ENCODE measurements at regions not wholly inside any gene's neighbourhood (a gene's known extent, or its start where the extent isn't known, plus 50 kb on each side); places are given as distances from the start of the nearest gene placed in this dataset.
A peak's percentile ranks its signal among the peaks of the same experiment; 100 is the strongest.

DNA sequence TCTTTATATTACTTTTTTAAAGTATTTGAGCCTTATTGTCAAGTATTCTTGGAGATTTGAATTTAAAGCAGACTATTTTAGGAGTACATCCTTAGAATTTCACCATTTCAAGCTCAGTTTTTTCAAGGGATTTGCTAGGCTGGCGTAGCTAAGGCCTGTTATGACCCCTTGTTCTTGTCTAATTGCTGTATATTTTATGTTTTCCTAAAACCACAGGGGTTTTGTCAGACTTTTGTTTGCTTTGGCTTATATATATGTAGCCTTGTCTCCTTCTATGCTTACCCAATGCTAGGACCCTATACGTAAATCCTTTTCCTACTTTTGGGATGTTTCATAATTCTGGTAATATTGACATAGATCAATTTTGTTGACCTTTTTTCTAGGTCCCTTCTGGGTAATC is 147.0 kb upstream of the SYT10 start:
- Histone ChIP-seq H3K36me3 (replicated peaks; ENCODE audit: low read depth, low read length) (no peaks in the 10 kb centered on the region), H3K27ac (ENCODE audit: low read length) (no peak overlapping the region), H3K79me2 (ENCODE audit: low read length) (no peaks in the 10 kb centered on the region), H2AFZ (ENCODE audit: low read depth, low read length) (no peak overlapping the region), H3K4me2 (ENCODE audit: low read length) (no peak overlapping the region), H3K4me1 (ENCODE audit: low read length) (peaks cover 10% of the 10 kb centered on the region), H3K9me3 (ENCODE audit: insufficient read depth, low read length) (no peaks in the 10 kb centered on the region), H3K9ac (ENCODE audit: low read length) (no peak overlapping the region), H4K20me1 (ENCODE audit: insufficient read depth, low read length) (no peaks in the 10 kb centered on the region), H3K27me3 (ENCODE audit: low read depth, low read length) (no peaks in the 10 kb centered on the region), H3K4me3 (ENCODE audit: low read length) (no peak overlapping the region)
- TF ChIP-seq EZH2phosphoT487 (IDR thresholded peaks at IDR 0.05; ENCODE audit: low read depth) = no peak
- TF ChIP-seq, protein P1, sequence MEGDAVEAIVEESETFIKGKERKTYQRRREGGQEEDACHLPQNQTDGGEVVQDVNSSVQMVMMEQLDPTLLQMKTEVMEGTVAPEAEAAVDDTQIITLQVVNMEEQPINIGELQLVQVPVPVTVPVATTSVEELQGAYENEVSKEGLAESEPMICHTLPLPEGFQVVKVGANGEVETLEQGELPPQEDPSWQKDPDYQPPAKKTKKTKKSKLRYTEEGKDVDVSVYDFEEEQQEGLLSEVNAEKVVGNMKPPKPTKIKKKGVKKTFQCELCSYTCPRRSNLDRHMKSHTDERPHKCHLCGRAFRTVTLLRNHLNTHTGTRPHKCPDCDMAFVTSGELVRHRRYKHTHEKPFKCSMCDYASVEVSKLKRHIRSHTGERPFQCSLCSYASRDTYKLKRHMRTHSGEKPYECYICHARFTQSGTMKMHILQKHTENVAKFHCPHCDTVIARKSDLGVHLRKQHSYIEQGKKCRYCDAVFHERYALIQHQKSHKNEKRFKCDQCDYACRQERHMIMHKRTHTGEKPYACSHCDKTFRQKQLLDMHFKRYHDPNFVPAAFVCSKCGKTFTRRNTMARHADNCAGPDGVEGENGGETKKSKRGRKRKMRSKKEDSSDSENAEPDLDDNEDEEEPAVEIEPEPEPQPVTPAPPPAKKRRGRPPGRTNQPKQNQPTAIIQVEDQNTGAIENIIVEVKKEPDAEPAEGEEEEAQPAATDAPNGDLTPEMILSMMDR (IDR thresholded peaks at IDR 0.05; ENCODE audit: low read depth, low read length) = no peak

DNA sequence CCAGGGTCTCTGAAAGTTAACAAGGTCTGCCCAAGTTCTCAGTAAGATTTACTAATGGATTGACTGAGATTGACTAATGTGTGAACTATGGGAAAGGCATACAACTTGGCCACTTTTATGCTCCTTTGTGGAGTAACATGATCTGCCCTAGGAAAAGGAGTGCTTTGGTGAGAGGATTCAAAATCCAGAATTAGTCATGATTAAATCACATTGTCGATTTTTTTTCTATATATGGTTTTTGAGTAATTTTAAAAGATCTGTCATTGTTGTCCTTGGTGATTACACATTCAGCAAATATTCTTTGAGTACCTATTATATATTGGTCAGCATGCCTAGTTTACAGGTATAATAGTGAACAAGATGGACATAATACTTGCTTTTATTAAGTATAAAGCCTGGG is 147.7 kb upstream of the SYT10 start:
- Histone ChIP-seq H3K9me3 (ENCODE audit: insufficient read depth, low read length) (no peaks in the 10 kb centered on the region), H3K4me1 (ENCODE audit: low read length) (peaks cover 10% of the 10 kb centered on the region), H3K27ac (ENCODE audit: low read length) (no peak overlapping the region), H2AFZ (ENCODE audit: low read depth, low read length) (no peak overlapping the region), H3K27me3 (ENCODE audit: low read depth, low read length) (no peaks in the 10 kb centered on the region), H3K36me3 (replicated peaks; ENCODE audit: low read depth, low read length) (no peaks in the 10 kb centered on the region), H3K4me3 (ENCODE audit: low read length) (no peak overlapping the region), H3K9ac (ENCODE audit: low read length) (no peak overlapping the region), H3K79me2 (ENCODE audit: low read length) (no peaks in the 10 kb centered on the region), H4K20me1 (ENCODE audit: insufficient read depth, low read length) (no peaks in the 10 kb centered on the region), H3K4me2 (ENCODE audit: low read length) (no peak overlapping the region)
- TF ChIP-seq, protein P1 (IDR thresholded peaks at IDR 0.05; ENCODE audit: low read depth, low read length) = no peak
- no peak for TF ChIP-seq EZH2phosphoT487 (IDR thresholded peaks at IDR 0.05; ENCODE audit: low read depth)

DNA sequence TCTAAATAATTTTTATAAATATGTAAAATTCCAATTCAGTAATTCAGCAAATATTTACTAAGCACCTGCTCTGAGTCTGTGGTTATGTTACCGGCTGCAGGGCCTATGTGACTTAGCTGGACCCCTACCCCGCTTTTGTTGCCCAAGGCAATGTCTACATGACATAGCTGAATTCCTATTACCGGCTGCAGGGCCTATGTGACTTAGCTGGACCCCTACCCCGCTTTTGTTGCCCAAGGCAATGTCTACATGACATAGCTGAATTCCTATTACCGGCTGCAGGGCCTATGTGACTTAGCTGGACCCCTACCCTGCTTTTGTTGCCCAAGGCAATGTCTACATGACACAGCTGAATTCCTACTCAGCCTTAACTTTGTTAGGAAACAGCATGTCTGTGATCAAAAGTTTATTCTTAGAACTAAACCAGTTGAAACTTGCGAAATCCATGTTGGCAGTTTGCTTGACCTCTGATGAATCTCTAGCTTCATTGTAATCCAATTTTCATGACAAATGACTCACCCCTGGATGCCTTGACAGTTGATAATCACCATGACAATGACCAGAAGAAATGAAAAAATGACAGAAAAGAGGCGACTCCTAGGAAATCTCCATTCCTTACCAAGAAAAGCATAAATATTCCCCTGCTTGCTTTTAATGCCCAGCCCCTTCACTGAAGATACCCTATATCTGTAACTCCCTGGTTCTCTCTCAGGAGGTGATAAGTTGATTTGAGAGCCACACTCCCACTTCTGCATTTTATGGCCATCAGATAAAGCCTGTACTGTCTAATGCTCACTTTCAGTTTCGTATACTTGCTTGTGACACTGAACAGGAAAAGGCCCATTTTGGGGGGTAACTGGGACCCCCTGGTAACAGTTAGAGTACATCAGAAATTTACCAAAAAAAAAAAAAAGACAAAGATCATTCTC is 148.4 kb upstream of the SYT10 start:
- Histone ChIP-seq H3K4me3 (ENCODE audit: low read length) (no peak overlapping the region), H4K20me1 (ENCODE audit: insufficient read depth, low read length) (no peaks in the 10 kb centered on the region), H3K4me2 (ENCODE audit: low read length) (0 out of 2 replicates have a peak overlapping the region, but pooled peaks have one; percentile 30), H3K9me3 (ENCODE audit: insufficient read depth, low read length) (no peaks in the 10 kb centered on the region), H3K27ac (ENCODE audit: low read length) (no peak overlapping the region), H3K27me3 (ENCODE audit: low read depth, low read length) (no peaks in the 10 kb centered on the region), H2AFZ (ENCODE audit: low read depth, low read length) (no peak overlapping the region), H3K79me2 (ENCODE audit: low read length) (no peaks in the 10 kb centered on the region), H3K9ac (ENCODE audit: low read length) (no peak overlapping the region), H3K4me1 (ENCODE audit: low read length) (peaks cover 10% of the 10 kb centered on the region), H3K36me3 (replicated peaks; ENCODE audit: low read depth, low read length) (no peaks in the 10 kb centered on the region)
- no peak for TF ChIP-seq EZH2phosphoT487 (IDR thresholded peaks at IDR 0.05; ENCODE audit: low read depth)
- TF ChIP-seq, protein P1 (IDR thresholded peaks at IDR 0.05; ENCODE audit: low read depth, low read length) = no peak

DNA sequence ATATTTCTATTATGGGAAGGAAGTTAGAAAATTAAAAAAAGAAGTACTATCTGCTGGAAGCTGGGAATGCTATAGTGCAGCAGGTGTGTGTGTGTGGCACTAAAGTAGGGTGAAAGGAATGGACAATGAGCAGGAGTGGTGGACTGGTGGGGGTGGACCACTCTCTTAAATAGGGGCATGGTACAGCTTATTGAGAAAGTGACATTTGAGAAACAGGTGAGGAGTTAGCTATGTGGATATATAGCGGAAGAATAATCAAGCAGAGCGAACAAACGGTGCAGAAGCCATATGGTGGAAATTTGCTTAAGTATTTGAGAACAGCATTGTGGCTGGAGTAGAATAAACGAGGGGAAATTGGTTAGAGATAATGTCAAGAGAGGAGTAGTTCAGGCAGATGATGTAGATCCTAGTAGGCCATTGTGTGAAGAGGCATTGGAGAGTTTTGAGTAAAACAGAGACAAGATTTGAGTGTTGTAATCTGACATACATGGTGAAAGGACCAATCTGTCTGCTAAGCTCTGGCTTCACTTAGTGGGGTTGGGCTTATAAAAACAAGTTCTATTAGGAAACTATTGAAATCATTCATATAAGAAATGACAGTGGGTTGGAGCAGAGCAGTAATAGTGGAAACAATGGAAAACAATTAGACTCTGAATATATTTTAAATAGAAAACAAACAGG is 149.2 kb upstream of the SYT10 start:
- Histone ChIP-seq H3K4me1 (ENCODE audit: low read length) (peaks cover 10% of the 10 kb centered on the region), H3K36me3 (replicated peaks; ENCODE audit: low read depth, low read length) (no peaks in the 10 kb centered on the region), H3K27me3 (ENCODE audit: low read depth, low read length) (no peaks in the 10 kb centered on the region), H3K27ac (ENCODE audit: low read length) (no peak overlapping the region), H3K9me3 (ENCODE audit: insufficient read depth, low read length) (no peaks in the 10 kb centered on the region), H3K4me2 (ENCODE audit: low read length) (no peak overlapping the region), H2AFZ (ENCODE audit: low read depth, low read length) (no peak overlapping the region), H4K20me1 (ENCODE audit: insufficient read depth, low read length) (no peaks in the 10 kb centered on the region), H3K4me3 (ENCODE audit: low read length) (no peak overlapping the region), H3K9ac (ENCODE audit: low read length) (no peak overlapping the region), H3K79me2 (ENCODE audit: low read length) (no peaks in the 10 kb centered on the region)
- no peak for TF ChIP-seq EZH2phosphoT487 (IDR thresholded peaks at IDR 0.05; ENCODE audit: low read depth)
- TF ChIP-seq, protein P1 (IDR thresholded peaks at IDR 0.05; ENCODE audit: low read depth, low read length) = no peak

Measured in OCI-LY3 (cell line).